Left ventricle myocardium inferior (tissue), 1 donor: ENCODE measurements at regions not wholly inside any gene's neighbourhood (a gene's known extent, or its start where the extent isn't known, plus 50 kb on each side); places are given as distances from the start of the nearest gene placed in this dataset.

ENCODE experiments used
- DNase-seq: peaks from one replicate; pipeline ENCODE4 v3.0.0-alpha.2; 2020
- H3K27ac ChIP-seq: fragments of 200-600 bp; replicated peaks from 2 replicates; pipeline ENCODE4 v1.8.0; 2021
- H3K27me3 ChIP-seq: fragments of 200-600 bp; 2 replicates; pipeline ENCODE4 v1.8.0; 2021; ENCODE audit warnings: low read depth
- H3K36me3 ChIP-seq: fragments of 200-600 bp; 2 replicates; pipeline ENCODE4 v1.8.0; 2021
- H3K4me1 ChIP-seq: fragments of 200-600 bp; 2 replicates; pipeline ENCODE4 v1.8.0; 2021
- H3K4me3 ChIP-seq: fragments of 200-600 bp; 2 replicates; pipeline ENCODE4 v1.8.0; 2021; ENCODE audit warnings: mild to moderate bottlenecking, moderate library complexity
- H3K9me3 ChIP-seq: fragments of 200-600 bp; replicated peaks from 2 replicates; pipeline ENCODE4 v1.8.0; 2021
- intact Hi-C: fragments of 100-400 bp; cut with micrococcal nuclease; formaldehyde crosslinking; loops from one replicate; pipeline ENCODE4 v1.11.0; 2022
- TF ChIP-seq, protein P1 (sequence below): fragments of 200-600 bp; IDR thresholded peaks from 2 replicates; pipeline ENCODE4 v1.8.0; 2021; ENCODE audit warnings: antibody characterized with exemption, mild to moderate bottlenecking, borderline replicate concordance
- donor health status: DM: no; HTN: yes; CAD: no; lungs with severe emphysema.

DNA sequence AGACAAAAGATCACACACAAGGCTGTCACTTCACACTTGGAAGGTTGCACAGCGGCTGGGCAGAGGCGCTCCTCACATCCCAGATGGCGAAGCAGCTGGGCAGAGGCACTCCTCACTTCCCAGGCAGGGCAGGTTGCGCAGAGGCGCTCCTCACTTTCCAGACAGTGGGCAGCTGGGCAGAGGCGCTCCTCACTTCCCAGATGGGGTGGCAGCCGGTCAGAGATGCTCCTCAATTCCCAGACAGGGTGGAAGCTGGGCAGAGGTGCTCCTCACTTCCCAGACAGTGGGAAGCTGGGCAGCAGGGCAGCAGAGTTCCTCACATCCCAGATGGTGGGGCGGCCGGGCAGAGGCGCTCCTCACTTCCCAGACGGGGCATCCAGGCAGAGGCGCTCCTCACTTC, 199.2 kb downstream of the RTL9 start:
- TF ChIP-seq, protein P1, sequence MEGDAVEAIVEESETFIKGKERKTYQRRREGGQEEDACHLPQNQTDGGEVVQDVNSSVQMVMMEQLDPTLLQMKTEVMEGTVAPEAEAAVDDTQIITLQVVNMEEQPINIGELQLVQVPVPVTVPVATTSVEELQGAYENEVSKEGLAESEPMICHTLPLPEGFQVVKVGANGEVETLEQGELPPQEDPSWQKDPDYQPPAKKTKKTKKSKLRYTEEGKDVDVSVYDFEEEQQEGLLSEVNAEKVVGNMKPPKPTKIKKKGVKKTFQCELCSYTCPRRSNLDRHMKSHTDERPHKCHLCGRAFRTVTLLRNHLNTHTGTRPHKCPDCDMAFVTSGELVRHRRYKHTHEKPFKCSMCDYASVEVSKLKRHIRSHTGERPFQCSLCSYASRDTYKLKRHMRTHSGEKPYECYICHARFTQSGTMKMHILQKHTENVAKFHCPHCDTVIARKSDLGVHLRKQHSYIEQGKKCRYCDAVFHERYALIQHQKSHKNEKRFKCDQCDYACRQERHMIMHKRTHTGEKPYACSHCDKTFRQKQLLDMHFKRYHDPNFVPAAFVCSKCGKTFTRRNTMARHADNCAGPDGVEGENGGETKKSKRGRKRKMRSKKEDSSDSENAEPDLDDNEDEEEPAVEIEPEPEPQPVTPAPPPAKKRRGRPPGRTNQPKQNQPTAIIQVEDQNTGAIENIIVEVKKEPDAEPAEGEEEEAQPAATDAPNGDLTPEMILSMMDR, result no peak
- H3K4me1 ChIP-seq, result no peaks in the 10 kb centered on the region
- DNase-seq, result no peak
- no peaks in the 10 kb centered on the region for H3K27me3 ChIP-seq
- no peak overlapping the region for H3K4me3 ChIP-seq
- no peaks in the 10 kb centered on the region for H3K36me3 ChIP-seq
- H3K9me3 ChIP-seq, result no peaks in the 10 kb centered on the region
- intact Hi-C loops, result no loop called here
- H3K27ac ChIP-seq, result no peak overlapping the region

DNA sequence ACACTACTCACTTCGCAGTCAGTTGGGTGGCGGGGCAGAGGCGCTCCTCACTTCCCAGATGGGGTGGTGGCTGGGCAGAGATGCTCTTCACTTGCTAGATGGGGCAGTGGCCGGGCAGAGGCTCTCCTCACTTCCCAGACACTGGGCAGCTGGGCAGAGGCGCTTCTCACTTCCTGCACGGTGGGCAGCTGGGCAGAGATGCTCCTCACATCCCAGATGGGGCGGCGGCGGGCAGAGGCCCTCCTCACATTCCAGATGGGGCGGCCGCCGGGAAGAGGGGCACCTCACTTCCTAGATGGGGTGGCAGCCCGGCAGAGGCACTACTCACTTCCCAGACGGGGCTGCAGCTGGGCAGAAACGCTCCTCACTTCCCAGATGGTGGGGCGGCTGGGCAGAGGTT, 199.8 kb downstream of the RTL9 start:
- DNase-seq, result no peak
- intact Hi-C loops, result no loop called here
- H3K4me1 ChIP-seq, result no peaks in the 10 kb centered on the region
- H3K36me3 ChIP-seq, result no peaks in the 10 kb centered on the region
- no peak overlapping the region for H3K4me3 ChIP-seq
- H3K9me3 ChIP-seq, result no peaks in the 10 kb centered on the region
- TF ChIP-seq, protein P1, result no peak
- no peaks in the 10 kb centered on the region for H3K27me3 ChIP-seq
- H3K27ac ChIP-seq, result no peak overlapping the region

DNA sequence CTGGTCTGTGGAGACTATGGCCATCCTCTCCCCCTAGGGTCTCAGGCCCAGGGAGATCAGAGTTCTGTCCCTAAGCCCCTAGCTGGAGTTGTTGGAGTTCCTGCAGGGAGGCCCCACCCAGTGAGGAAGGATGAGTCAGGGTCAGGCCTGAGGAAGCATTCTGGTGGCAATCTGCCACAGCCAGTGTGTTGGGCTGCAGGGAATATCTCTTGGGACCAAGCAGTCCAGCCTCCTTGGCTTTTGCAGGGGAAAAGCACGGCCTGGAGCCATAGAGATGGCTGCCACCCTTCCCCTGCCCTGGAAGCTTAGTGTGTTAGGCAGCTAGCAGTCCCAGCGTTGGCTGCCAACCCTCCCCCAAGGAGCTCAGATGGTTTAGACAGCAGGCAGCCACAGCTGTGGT, 202.4 kb downstream of the RTL9 start:
- no peak for DNase-seq
- TF ChIP-seq, protein P1, result no peak
- Histone ChIP-seq H3K36me3 (no peaks in the 10 kb centered on the region), H3K9me3 (peaks cover 9% of the 10 kb centered on the region), H3K27me3 (no peaks in the 10 kb centered on the region), H3K4me1 (no peaks in the 10 kb centered on the region), H3K27ac (no peak overlapping the region), H3K4me3 (no peak overlapping the region)
- intact Hi-C loops, result no loop called here

DNA sequence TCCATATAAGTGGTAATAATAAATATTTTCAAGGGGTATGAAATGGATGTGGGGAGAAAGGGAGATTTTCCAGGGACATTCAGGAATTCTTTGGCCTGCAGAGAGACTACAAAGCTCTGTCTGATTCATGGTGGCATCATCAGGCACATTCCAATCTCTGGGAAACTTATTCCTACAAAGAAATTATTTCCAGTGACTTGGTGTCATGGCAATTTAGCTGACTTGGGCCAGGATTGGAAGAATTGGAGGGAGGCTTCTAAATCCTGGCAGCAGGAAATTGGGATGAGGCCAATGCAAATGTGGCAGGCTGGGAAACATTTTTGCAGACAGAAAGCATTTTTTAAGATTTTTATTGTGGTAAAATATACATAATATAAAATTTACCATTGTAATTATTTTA, 204.6 kb downstream of the RTL9 start:
- H3K4me3 ChIP-seq, result no peak overlapping the region
- intact Hi-C loops, result no loop called here
- H3K4me1 ChIP-seq, result no peaks in the 10 kb centered on the region
- peaks cover 9% of the 10 kb centered on the region for H3K9me3 ChIP-seq
- DNase-seq, result no peak
- no peaks in the 10 kb centered on the region for H3K27me3 ChIP-seq
- H3K27ac ChIP-seq, result no peak overlapping the region
- TF ChIP-seq, protein P1, result no peak
- H3K36me3 ChIP-seq, result no peaks in the 10 kb centered on the region

DNA sequence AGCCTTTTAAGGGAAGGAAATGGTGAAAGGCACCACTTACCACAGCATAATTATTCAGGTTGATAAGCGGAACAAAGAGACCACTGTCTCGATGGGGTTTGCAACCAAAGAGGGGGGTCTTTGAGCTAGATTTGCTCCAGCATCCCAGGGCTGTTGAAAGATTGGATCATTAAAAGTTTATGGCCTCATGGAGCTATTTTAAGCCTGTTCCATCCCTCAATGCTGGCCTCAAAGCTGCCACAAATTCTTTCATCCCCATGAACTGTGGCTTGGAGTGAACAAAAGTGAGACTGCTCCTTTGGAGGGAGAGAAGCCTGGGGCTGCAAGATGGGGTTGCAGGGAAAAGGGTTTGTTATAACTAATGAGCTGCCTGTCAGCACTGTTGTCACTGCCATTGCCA, 209.8 kb downstream of the RTL9 start:
- no peaks in the 10 kb centered on the region for H3K4me1 ChIP-seq
- H3K27me3 ChIP-seq, result no peaks in the 10 kb centered on the region
- H3K36me3 ChIP-seq, result no peaks in the 10 kb centered on the region
- no peak overlapping the region for H3K27ac ChIP-seq
- TF ChIP-seq, protein P1, result no peak
- no peak overlapping the region for H3K4me3 ChIP-seq
- DNase-seq, result no peak
- intact Hi-C loops, result no loop called here
- H3K9me3 ChIP-seq, result peaks cover 9% of the 10 kb centered on the region

DNA sequence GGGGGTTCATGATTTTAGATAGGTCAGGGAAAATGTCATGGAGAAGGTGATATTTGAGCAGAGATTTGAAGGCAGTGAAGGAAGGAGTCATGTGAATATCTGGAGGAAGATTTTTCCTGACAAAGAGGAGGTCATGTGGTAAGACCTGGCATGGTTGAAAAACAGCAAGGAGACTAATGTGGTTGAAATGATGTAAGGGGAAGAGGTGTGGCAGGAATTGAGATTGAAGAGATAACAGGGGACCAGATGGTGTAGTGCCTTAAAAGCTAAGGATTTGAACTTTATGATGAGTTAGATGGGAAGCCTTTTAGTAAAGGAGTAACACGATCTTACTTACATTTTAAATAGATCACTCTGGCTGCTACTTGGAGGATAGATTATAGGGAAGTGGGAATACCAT, 210.9 kb downstream of the RTL9 start:
- H3K27ac ChIP-seq, result no peak overlapping the region
- peaks cover 9% of the 10 kb centered on the region for H3K9me3 ChIP-seq
- no peak overlapping the region for H3K4me3 ChIP-seq
- H3K36me3 ChIP-seq, result no peaks in the 10 kb centered on the region
- TF ChIP-seq, protein P1, result no peak
- no peaks in the 10 kb centered on the region for H3K4me1 ChIP-seq
- no peaks in the 10 kb centered on the region for H3K27me3 ChIP-seq
- intact Hi-C loops, result no loop called here
- no peak for DNase-seq
